ENCODE measurements at regions not wholly inside any gene's neighbourhood (a gene's known extent, or its start where the extent isn't known, plus 50 kb on each side); places are given as distances from the start of the nearest gene placed in this dataset.

DNA sequence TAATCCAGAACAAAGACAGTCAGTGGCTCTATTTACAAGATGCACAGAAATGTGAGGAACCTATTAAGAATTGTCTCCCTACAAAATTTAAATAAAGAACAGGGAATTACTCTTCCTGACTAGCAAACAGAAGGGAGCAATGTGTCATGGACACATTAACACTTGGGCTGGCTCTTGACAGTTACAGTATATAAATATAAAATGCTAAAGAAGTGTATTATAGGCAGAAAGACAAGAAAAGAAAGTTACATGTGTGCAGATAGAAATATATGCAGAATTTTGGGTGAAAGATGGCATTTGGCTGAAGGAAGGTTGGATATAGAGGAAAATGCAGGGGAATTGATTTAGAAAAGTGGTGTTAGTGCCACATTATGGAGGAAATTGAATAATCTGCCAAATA, 2257.1 kb upstream of the ACO1 start:
- TF ChIP-seq, protein P1, sequence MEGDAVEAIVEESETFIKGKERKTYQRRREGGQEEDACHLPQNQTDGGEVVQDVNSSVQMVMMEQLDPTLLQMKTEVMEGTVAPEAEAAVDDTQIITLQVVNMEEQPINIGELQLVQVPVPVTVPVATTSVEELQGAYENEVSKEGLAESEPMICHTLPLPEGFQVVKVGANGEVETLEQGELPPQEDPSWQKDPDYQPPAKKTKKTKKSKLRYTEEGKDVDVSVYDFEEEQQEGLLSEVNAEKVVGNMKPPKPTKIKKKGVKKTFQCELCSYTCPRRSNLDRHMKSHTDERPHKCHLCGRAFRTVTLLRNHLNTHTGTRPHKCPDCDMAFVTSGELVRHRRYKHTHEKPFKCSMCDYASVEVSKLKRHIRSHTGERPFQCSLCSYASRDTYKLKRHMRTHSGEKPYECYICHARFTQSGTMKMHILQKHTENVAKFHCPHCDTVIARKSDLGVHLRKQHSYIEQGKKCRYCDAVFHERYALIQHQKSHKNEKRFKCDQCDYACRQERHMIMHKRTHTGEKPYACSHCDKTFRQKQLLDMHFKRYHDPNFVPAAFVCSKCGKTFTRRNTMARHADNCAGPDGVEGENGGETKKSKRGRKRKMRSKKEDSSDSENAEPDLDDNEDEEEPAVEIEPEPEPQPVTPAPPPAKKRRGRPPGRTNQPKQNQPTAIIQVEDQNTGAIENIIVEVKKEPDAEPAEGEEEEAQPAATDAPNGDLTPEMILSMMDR (IDR thresholded peaks at IDR 0.05), result no peak

DNA sequence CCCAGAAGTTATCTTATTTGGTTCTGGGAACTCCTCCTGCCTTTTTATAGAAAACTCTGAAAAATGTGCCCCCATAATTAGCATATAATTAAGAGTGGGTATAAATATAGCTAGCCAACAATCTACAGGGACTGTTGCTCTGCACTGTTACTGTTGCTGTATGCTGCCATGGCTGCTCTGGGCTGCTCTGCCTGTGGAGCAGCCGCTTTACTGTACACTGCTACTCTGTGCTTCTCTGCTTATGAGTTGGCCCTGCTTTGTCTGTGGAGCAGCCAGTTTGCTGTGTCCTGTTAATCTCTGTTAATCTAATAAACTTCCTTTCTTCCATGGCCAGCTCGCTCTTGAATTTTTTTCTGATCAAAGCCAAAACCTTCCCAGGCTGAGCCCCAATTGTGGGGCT, 2244.0 kb upstream of the ACO1 start:
- TF ChIP-seq, protein P1 (IDR thresholded peaks at IDR 0.05), result no peak

DNA sequence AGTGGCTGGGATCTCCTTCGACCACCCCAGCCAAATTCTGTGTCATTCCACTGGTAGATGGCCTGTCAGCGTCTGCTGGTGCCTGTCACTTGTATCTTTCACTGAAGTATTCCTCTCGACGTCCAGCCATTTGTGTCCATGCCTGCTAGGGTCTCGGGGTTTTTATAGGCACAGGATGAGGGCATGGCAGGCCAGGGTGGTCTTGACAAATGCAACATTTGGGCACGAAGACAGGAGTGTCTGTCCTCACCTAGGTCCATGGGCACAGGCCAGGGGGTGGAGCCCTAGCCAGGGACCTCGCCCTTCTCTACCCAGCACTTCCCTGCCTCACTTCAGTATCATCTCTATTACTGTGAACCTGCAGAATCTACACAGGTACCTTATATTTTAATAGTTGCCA, 2223.9 kb upstream of the ACO1 start:
- TF ChIP-seq, protein P1 (IDR thresholded peaks at IDR 0.05), result no peak

DNA sequence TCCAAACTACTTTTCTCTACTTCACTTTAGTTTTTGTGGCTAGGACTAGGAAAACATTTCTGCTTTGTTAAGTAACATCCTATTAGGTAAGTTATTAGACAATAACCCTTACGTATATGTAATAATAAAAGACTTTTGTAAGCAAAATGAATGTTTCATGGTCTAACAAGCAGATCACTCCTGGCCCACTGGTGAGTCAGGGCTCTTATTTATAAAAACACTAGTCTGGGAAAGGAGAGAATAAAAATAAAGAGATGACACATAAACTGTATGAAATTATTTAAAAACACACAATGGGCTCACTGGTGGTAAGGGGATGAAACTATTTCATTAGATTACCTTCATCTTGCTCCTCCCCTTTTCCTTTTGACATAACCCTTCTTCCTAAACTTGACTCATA, 2212.2 kb upstream of the ACO1 start:
- TF ChIP-seq, protein P1 (IDR thresholded peaks at IDR 0.05), result no peak

DNA sequence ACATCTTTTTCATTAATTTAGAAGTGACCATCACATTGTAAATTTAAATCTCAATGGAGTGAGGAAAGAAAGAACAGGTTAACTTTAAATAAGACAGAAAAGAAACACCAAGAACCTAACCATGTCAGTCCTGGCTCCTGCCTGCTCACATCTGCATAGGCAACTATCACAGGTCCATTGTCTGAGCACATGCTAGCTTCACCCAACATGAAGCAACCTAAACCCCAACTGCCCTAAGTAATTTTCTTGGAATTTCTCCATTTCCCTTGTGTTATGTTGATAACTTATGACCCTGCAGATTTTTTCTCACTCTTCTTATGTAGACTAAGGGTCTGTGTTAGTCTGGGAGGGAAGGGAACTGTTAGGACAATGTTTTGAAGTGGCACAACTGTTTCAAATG, 2205.8 kb upstream of the ACO1 start:
- TF ChIP-seq, protein P1 (IDR thresholded peaks at IDR 0.05), result no peak

DNA sequence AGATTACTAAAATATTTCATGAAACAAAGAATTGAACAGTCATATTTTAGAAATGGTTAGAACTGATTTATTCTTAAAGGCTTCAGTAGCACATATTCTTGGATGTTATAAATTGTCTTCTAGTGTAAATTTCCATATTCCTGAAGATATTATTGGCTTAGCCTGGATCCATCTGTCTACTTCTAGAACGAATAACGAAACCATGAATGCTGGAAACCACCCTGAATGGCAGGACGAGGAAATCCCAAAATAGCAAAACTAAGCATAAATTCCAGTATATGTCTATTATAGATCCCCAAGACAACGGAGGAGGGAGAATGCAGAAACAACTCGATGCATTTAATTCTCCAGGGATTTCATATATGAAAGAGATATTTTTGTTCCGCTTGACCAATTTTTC, 2191.0 kb upstream of the ACO1 start:
- TF ChIP-seq, protein P1 (IDR thresholded peaks at IDR 0.05), result no peak

DNA sequence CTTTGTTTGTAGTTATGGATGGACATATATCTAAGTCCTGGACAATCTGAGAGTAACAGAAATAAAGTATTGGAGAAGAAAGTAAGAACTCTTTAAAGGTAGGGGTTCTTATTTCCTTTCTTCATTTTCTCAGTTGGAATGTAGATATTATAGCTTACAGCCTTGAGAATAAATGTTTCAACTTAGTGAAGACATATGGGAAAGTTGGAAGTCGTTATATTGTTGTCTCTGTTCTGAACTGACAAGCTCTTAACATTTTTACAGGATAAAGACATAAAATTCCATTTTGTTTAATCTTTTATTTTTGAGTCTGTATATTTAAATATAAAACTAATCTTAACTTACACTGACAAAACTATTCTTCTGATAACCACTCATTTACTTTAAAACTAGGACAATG, 2187.5 kb upstream of the ACO1 start:
- TF ChIP-seq, protein P1 (IDR thresholded peaks at IDR 0.05), result no peak

DNA sequence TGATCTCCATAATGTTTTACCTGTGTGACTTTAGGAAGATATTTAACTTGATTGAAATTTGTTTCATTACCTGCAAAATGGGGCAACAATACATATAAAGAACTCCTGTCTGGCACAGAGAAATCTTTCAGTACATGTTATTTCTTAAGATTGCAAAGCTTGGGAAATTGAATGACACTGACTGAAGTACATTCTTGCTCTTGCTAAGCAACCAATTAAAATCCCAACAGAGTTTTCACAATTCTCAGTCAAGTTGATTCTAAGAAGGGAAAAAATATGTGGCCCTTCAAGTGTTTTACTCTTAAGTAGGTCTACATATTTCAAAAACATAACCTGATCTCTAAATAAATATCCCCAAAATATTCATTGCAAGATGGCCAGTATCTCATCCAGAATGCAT, 2187.0 kb upstream of the ACO1 start:
- TF ChIP-seq, protein P1 (IDR thresholded peaks at IDR 0.05), result no peak
